HG03175 (cell line): ENCODE measurements at regions not wholly inside any gene's neighbourhood (a gene's known extent, or its start where the extent isn't known, plus 50 kb on each side); places are given as distances from the start of the nearest gene placed in this dataset.

Experiments used
- ATAC-seq: cut with Tn5 transposase; IDR thresholded peaks from one replicate; pipeline ENCODE4 v1.9.1; 2021; ENCODE audit warnings: mild to moderate bottlenecking, moderate library complexity; ENCODE audit not compliant: unreplicated experiment

DNA sequence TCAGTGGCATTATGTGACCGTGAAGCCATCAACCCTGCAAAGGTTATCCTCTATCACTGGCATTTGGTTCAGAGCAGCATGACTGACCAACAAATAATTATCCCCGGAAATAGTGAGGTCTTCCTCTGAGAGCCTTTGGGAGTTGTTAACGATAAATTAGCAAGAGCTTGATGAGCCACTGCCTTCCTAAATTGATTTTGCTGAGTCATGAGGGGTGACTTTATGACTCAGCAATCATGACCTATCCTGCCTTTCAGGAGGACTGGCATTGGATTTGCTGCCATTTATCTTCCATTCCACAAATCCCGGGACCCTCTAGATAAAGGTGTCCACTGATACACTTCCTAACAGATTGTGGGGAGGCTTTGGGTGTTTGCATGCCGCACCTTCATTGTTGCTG lies 80.8 kb upstream of the MTNR1B start:
- no peak for ATAC-seq

DNA sequence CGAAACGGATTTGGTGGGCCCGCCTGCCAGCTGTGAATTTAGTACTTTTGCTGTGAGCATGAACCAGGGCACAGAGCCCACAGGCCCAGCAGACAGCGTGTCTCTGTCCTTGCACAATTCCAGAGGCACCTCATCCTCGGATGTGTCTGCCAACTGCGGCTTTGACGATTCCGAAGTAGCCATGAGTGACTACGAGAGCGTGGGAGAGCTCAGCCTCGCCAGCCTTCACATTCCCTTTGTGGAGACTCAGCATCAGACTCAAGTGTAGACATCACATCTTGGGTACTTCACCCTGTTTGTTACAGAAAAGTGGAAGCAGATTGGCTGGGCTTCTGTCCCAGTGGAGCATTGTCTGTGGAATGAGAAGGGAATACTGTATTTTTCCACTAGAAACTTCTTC lies 78.6 kb upstream of the MTNR1B start:
- ATAC-seq: no peak

GRCh38 chr11:92892802-92893684 lies 76.4 kb upstream of the MTNR1B start:
- no peak for ATAC-seq

DNA sequence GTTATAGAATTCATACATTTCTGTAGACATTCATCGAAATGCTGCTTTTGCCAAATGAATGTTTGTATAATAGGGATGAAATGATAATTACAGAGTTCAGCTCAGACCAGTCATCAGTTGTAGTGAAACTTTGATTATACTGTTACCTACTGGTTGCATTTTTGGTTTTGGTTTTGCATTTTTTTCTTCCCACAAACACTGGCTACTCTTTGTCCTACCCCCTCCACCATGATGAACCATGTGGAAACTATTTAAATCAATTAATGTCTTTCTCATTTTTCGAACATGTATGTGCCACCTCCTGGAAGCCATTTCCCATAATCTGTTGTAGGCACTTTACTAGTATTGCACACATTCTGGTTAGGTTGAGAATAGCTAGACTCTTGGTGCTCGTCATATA lies 75.3 kb upstream of the MTNR1B start:
- ATAC-seq: no peak

DNA sequence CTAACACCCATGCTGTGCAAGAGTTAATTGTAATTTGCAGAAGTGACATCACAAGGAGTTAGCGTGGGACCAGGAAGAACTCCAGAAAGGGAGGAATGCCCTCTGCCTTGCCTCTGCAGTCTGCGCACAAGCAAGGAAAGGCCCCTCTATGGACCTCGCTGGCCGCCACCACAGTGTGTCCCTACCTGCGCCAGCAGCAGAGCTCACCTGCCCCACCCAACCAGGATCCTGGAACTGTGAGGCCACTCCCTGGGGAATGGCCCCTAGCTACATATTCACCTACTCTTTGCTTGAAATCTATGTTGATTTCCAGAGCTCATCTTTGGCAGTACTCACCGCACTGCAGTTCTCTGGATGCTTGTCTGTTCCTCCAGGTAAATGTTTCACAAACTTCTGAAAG lies 72.0 kb upstream of the MTNR1B start:
- ATAC-seq: no peak

DNA sequence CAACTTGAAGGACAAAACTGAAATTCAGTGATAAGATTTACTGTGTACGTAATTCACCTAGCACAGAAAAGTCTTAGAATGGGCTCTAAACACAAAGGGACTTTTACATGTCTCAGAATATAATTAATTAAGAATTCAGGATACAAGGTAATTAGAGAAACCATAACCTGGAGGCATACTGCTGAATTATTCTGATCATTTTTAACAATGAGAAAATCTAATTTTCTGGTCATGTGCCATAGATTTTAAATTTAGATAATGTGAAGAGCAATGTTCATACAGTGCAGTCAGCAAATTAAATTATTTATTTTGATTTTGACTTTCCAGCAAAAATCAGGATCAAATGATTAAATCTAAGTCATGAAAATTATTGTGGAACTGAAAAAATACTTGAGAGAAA lies 67.0 kb upstream of the MTNR1B start:
- ATAC-seq: no peak

DNA sequence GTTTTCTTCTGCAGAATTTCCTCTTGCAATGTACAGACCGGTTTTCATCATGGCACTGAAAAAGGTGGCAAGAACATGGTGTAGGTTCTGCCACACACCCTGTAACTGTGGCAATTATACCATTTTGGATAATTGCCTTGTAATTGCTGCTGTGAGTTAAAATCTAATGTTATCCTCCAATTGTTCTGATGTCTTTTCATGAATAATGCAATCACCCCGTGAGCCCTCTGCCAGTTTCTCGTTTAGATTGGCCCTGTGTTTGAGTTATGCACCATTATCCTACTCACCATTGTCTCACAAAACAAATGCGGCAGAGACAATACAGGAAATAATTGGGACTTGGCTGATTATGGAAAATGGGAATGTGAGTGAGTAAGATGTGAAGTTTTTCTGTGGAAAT lies 61.8 kb upstream of the MTNR1B start:
- no peak for ATAC-seq

DNA sequence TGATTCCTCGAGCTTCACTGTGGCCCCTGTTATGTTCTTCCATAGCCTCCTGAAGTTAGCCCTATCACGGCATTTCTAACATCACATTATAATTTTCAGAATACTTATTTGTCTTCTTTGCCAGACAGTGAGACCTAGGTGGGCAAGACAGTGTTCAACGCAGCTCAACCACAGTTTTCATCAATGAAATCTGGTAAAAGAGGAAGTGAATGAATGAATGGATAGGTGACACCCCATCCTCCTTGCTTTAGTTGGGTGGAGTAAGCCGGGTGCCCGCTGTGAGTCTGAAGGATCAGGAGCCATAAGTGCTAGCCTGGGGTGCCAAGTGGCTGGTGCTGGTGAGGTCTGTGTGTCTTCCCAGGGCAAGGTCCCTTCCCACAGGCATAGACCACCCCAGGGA lies 60.2 kb upstream of the MTNR1B start:
- ATAC-seq: no peak

GRCh38 chr11:92911478-92911877 lies 58.0 kb upstream of the MTNR1B start:
- ATAC-seq: no peak

- no peak for ATAC-seq
Measured at GRCh38 chr11:92915551-92915950, 53.9 kb upstream of the MTNR1B start.

DNA sequence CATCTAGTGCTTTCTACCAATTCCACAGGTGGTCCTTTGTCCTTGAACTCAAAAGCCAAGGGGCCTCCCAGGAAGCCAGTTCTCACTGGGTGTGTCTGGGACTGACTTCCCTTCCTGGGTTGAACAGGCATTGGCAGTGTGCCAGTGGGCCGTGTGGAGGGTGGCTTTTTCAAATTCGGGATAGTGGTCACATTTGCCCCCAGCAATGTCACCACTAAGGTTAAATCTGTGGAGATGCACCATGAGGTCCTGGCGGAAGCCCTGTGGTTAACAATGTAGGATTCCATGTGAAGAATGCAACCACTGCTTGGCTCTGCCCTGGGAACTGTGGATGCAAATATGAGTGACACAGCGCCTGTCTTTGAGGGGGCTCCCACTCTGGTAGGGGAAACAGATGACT lies 53.2 kb upstream of the MTNR1B start:
- ATAC-seq: no peak

GRCh38 chr11:92917927-92918326 lies 51.5 kb upstream of the MTNR1B start:
- no peak for ATAC-seq

DNA sequence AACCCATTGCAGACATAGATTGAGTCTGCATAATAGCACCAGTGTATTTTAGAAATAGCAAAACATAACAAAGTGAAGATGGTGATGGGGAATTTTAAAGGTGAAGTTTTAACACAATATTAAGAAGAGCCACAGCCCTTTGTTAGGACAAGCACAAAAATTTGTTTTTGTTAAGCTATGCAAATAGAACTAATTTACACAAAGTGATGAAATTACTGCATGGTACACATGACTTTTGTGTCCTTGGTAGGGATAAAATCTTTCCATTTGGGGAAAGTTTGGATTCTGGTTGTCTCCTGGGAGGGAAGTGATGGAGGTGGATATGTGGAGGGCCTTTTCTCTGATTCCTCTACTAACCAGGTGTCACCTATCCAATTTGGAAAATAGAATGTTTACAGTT lies 50.4 kb upstream of the MTNR1B start:
- ATAC-seq: no peak
